ENCODE measurements at regions not wholly inside any gene's neighbourhood (a gene's known extent, or its start where the extent isn't known, plus 50 kb on each side); places are given as distances from the start of the nearest gene placed in this dataset.

- no peak overlapping the region for H3K4me3 Mint-ChIP-seq (ENCODE audit: low read depth, unreplicated experiment)
- no peaks in the 10 kb centered on the region for H3K4me1 Mint-ChIP-seq (ENCODE audit: low read depth, unreplicated experiment)
- no peaks in the 10 kb centered on the region for H3K36me3 Mint-ChIP-seq (ENCODE audit: insufficient read depth, unreplicated experiment)
- intact Hi-C loops (cut with micrococcal nuclease; ENCODE audit: unreplicated experiment): no loop called here
- no TSS peak for BruUV-seq (replicated peaks)
- CTCF ChIA-PET: no interaction called here
- no peak for DNase-seq
- no peaks in the 10 kb centered on the region for H3K27me3 Mint-ChIP-seq (ENCODE audit: unreplicated experiment)
- H3K27ac Mint-ChIP-seq (ENCODE audit: unreplicated experiment): no peak overlapping the region
- no peaks in the 10 kb centered on the region for H3K9me3 Mint-ChIP-seq (ENCODE audit: low read depth, unreplicated experiment)
- TF ChIP-seq, protein P1, sequence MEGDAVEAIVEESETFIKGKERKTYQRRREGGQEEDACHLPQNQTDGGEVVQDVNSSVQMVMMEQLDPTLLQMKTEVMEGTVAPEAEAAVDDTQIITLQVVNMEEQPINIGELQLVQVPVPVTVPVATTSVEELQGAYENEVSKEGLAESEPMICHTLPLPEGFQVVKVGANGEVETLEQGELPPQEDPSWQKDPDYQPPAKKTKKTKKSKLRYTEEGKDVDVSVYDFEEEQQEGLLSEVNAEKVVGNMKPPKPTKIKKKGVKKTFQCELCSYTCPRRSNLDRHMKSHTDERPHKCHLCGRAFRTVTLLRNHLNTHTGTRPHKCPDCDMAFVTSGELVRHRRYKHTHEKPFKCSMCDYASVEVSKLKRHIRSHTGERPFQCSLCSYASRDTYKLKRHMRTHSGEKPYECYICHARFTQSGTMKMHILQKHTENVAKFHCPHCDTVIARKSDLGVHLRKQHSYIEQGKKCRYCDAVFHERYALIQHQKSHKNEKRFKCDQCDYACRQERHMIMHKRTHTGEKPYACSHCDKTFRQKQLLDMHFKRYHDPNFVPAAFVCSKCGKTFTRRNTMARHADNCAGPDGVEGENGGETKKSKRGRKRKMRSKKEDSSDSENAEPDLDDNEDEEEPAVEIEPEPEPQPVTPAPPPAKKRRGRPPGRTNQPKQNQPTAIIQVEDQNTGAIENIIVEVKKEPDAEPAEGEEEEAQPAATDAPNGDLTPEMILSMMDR (IDR thresholded peaks at IDR 0.05; ENCODE audit: unreplicated experiment): no peak
Measured at GRCh38 chr3:24929521-24929920, 434.9 kb upstream of the THRB start.

DNA sequence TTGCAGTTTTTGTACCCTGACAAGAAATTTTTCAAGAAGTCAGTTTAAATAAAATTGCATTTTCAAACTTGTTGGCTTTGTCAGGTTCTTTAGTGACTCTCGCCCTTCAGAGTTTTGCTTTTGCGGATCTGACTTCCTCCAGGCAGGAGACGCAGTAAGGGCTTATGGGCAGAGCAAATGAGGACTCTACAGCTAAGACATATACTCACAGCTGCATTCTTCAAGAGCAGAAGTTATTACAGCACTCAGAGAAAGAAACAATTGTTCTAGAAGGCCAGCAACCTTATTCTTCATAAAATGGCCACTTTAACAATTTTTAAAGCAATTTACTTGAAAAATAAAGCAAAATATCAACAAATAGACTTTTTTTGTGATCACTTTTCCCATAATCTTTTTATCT lies 438.8 kb upstream of the THRB start:
- intact Hi-C loops (cut with micrococcal nuclease; ENCODE audit: unreplicated experiment): loop anchor here (10.0 kb wide), 1 partner anchor 159 kb away; no protein-coding TSS in a partner anchor
- no peaks in the 10 kb centered on the region for H3K9me3 Mint-ChIP-seq (ENCODE audit: low read depth, unreplicated experiment)
- CTCF ChIA-PET: no interaction called here

DNA sequence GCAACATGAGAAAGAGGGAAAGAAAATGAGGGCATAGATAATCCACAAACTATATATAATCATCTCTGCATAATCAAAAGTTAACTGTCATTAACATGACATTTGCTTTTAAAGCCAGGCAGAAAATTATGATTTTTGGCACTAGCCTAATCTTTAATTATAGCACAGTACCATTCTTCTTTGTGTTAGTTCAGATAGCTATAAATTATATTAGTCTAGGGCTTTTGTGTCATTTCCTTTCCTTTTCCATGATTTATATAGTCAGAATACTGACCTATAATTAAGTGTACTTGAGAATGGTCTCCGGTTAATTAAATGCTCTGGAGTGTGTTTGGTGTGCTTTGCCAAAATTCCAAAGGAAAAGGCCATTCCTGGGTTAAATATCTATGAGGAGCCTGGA lies 441.9 kb upstream of the THRB start:
- no peaks in the 10 kb centered on the region for H3K9me3 Mint-ChIP-seq (ENCODE audit: low read depth, unreplicated experiment)
- H3K4me1 Mint-ChIP-seq (ENCODE audit: low read depth, unreplicated experiment): peaks cover 23% of the 10 kb centered on the region
- no peaks in the 10 kb centered on the region for H3K27me3 Mint-ChIP-seq (ENCODE audit: unreplicated experiment)
- CTCF ChIA-PET: no interaction called here
- no peak overlapping the region for H3K27ac Mint-ChIP-seq (ENCODE audit: unreplicated experiment)
- no peaks in the 10 kb centered on the region for H3K36me3 Mint-ChIP-seq (ENCODE audit: insufficient read depth, unreplicated experiment)
- no peak for DNase-seq
- H3K4me3 Mint-ChIP-seq (ENCODE audit: low read depth, unreplicated experiment): no peak overlapping the region
- no TSS peak for BruUV-seq (replicated peaks)
- TF ChIP-seq, protein P1 (IDR thresholded peaks at IDR 0.05; ENCODE audit: unreplicated experiment): no peak
- intact Hi-C loops (cut with micrococcal nuclease; ENCODE audit: unreplicated experiment): loop anchor here (10.0 kb wide), 1 partner anchor 162 kb away; no protein-coding TSS in a partner anchor

More for the DNA sequence above, 438.8 kb upstream of the THRB start:
- H3K27ac Mint-ChIP-seq (ENCODE audit: unreplicated experiment): no peak overlapping the region
- H3K36me3 Mint-ChIP-seq (ENCODE audit: insufficient read depth, unreplicated experiment): no peaks in the 10 kb centered on the region
- no peak overlapping the region for H3K4me3 Mint-ChIP-seq (ENCODE audit: low read depth, unreplicated experiment)
- no TSS peak for BruUV-seq (replicated peaks)
- DNase-seq: no peak
- peaks cover 17% of the 10 kb centered on the region for H3K4me1 Mint-ChIP-seq (ENCODE audit: low read depth, unreplicated experiment)
- H3K27me3 Mint-ChIP-seq (ENCODE audit: unreplicated experiment): no peaks in the 10 kb centered on the region
- TF ChIP-seq, protein P1 (IDR thresholded peaks at IDR 0.05; ENCODE audit: unreplicated experiment): no peak

- no TSS peak for BruUV-seq (replicated peaks)
- Mint-ChIP-seq H3K9me3 (ENCODE audit: low read depth, unreplicated experiment) (no peaks in the 10 kb centered on the region), H3K27me3 (ENCODE audit: unreplicated experiment) (no peaks in the 10 kb centered on the region), H3K4me3 (ENCODE audit: low read depth, unreplicated experiment) (no peak overlapping the region), H3K27ac (ENCODE audit: unreplicated experiment) (no peak overlapping the region), H3K36me3 (ENCODE audit: insufficient read depth, unreplicated experiment) (no peaks in the 10 kb centered on the region), H3K4me1 (ENCODE audit: low read depth, unreplicated experiment) (peaks cover 23% of the 10 kb centered on the region)
- CTCF ChIA-PET: interaction anchor here (0.5 to 0.6 kb wide), 2 partner anchors 57 to 183 kb away, joined by 3 read pairs; no protein-coding TSS in a partner anchor
- intact Hi-C loops (cut with micrococcal nuclease; ENCODE audit: unreplicated experiment): loop anchor here (10.0 kb wide), 1 partner anchor 162 kb away; no protein-coding TSS in a partner anchor
- no peak for DNase-seq
- TF ChIP-seq, protein P1 (IDR thresholded peaks at IDR 0.05; ENCODE audit: unreplicated experiment): no peak
Measured at GRCh38 chr3:24937228-24937627, 442.6 kb upstream of the THRB start.

All from Calu3 (cell line).